Endothelial cell (in vitro differentiated cells): ENCODE measurements at regions not wholly inside any gene's neighbourhood (a gene's known extent, or its start where the extent isn't known, plus 50 kb on each side); places are given as distances from the start of the nearest gene placed in this dataset.

Experiments used
- DNase-seq: peaks from one replicate; pipeline ENCODE4 v3.0.0; 2021; ENCODE audit warnings: low spot score
- H3K27ac Mint-ChIP-seq: one replicate; pipeline ENCODE4 v1.8.0; 2021; ENCODE audit warnings: mixed read lengths, inconsistent platforms; ENCODE audit not compliant: unreplicated experiment
- H3K27me3 Mint-ChIP-seq: one replicate; pipeline ENCODE4 v1.8.0; 2021; ENCODE audit warnings: mild to moderate bottlenecking, moderate library complexity, mixed read lengths, inconsistent platforms; ENCODE audit not compliant: unreplicated experiment
- H3K36me3 Mint-ChIP-seq: one replicate; pipeline ENCODE4 v1.8.0; 2021; ENCODE audit warnings: mild to moderate bottlenecking, low read depth, mixed read lengths, inconsistent platforms; ENCODE audit not compliant: unreplicated experiment
- H3K4me1 Mint-ChIP-seq: one replicate; pipeline ENCODE4 v1.8.0; 2021; ENCODE audit warnings: mild to moderate bottlenecking, mixed read lengths, inconsistent platforms; ENCODE audit not compliant: unreplicated experiment
- H3K4me3 Mint-ChIP-seq: one replicate; pipeline ENCODE4 v1.8.0; 2021; ENCODE audit warnings: mild to moderate bottlenecking, mixed read lengths, inconsistent platforms; ENCODE audit not compliant: unreplicated experiment
- H3K9me3 Mint-ChIP-seq: one replicate; pipeline ENCODE4 v1.8.0; 2021; ENCODE audit warnings: mixed read lengths, inconsistent platforms; ENCODE audit not compliant: unreplicated experiment
- TF ChIP-seq, protein P1 (sequence below): fragments of 200-600 bp; sonication (generic); IDR thresholded peaks from one replicate; pipeline ENCODE4 v1.5.0; 2021; ENCODE audit warnings: antibody characterized with exemption; ENCODE audit not compliant: unreplicated experiment

DNA sequence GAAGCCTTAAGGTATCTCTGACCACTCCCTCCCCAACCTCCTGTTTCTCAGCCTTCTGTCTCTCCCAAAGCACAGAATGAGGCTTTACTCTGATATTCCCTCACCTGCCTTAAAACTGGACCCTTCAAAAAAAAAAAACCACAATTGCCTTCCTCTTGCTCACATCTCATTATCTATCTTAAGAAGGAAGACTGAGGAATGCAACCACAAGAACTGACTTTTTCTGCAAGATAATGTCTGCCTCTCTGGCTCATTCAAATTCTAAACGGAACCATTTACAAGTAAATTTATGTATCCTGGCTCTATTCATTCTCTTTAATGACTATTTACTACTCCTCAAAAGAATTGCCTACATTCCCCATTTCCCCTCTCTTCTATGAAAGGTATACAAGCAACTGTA lies 545.5 kb upstream of the HTR2C start:
- peaks cover 5% of the 10 kb centered on the region for H3K27me3 Mint-ChIP-seq
- no peaks in the 10 kb centered on the region for H3K9me3 Mint-ChIP-seq
- no peak for DNase-seq
- H3K27ac Mint-ChIP-seq = no peak overlapping the region
- TF ChIP-seq, protein P1, sequence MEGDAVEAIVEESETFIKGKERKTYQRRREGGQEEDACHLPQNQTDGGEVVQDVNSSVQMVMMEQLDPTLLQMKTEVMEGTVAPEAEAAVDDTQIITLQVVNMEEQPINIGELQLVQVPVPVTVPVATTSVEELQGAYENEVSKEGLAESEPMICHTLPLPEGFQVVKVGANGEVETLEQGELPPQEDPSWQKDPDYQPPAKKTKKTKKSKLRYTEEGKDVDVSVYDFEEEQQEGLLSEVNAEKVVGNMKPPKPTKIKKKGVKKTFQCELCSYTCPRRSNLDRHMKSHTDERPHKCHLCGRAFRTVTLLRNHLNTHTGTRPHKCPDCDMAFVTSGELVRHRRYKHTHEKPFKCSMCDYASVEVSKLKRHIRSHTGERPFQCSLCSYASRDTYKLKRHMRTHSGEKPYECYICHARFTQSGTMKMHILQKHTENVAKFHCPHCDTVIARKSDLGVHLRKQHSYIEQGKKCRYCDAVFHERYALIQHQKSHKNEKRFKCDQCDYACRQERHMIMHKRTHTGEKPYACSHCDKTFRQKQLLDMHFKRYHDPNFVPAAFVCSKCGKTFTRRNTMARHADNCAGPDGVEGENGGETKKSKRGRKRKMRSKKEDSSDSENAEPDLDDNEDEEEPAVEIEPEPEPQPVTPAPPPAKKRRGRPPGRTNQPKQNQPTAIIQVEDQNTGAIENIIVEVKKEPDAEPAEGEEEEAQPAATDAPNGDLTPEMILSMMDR = no peak
- H3K36me3 Mint-ChIP-seq = no peaks in the 10 kb centered on the region
- no peak overlapping the region for H3K4me3 Mint-ChIP-seq
- peaks cover 19% of the 10 kb centered on the region for H3K4me1 Mint-ChIP-seq

DNA sequence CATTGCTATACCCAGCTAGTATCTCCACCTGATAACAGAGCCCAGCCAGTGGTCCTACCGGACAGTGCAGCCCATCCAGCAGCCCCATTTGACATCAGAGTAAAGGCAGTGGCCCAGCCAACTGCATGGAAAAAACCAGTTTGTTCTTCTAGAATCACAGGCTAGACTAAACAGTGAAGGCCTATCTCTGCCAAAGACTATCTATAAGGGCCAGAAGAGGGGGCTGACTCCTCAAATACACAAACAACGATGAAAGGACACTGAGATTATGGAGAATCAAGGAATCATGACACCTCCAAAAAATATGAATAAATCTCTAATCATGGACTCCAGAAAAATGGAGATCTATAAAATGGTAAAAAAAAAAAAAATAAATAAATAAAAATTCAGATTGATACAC lies 546.4 kb upstream of the HTR2C start:
- Mint-ChIP-seq H3K4me3 (no peak overlapping the region), H3K27me3 (peaks cover 5% of the 10 kb centered on the region), H3K9me3 (no peaks in the 10 kb centered on the region), H3K27ac (no peak overlapping the region), H3K36me3 (no peaks in the 10 kb centered on the region), H3K4me1 (peaks cover 19% of the 10 kb centered on the region)
- no peak for DNase-seq
- TF ChIP-seq, protein P1 = no peak

DNA sequence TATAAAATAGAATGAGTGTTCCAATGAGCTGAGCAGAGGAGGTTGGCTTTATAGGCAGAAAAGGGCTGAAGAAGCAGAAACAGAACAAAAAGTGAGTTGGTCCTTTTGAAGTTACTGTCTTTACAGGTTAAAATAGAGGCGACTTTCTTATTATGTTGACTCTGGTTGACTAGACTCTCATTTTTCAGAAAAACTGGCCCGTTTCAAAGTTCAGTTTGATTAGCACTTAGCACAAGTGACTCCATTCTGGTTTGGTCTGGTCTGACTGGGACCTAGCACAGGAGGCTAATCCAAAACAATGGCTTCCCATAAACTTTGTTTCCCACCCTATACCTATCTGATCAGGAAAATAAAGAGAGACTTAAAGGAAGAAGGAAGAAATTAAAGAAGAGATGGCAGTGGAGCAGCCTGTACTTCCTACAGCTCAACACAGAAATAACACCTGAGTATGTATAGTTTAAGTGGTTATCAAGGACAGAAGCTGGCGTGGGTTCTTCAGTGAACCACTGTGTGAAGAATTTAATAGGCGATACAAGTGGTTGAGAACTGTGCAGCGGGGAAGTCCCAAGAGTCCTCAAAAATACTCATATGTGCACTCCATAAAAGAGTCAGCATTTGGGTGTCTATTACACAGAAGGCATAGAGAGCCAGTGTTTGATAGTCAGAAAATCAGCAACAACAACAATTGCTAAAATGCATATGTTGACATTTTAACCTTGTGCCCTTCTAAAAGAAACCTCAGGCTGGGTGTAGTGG lies 554.8 kb upstream of the HTR2C start:
- Mint-ChIP-seq H3K4me1 (no peaks in the 10 kb centered on the region), H3K9me3 (no peaks in the 10 kb centered on the region), H3K36me3 (peaks cover 7% of the 10 kb centered on the region), H3K4me3 (no peak overlapping the region), H3K27me3 (no peaks in the 10 kb centered on the region), H3K27ac (no peak overlapping the region)
- no peak for DNase-seq
- TF ChIP-seq, protein P1 = no peak

DNA sequence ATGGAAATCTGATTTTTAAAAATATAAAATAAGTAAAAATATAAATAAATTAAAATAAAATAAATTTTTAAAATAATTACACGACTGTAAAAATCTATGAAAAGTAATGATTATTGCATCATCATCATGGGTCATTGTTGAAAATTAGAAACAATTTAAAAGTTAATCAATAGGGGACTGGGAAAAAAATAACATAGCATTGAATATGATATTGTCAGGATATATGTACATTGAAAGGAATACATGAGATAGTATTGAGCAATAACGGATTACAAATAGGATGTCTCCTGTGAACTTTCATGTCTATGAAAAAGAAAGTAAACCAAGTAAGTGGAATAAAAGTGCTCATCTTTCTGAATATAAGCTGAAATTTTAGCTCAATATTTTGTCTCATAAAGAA lies 566.8 kb upstream of the HTR2C start:
- Mint-ChIP-seq H3K4me1 (no peaks in the 10 kb centered on the region), H3K27me3 (no peaks in the 10 kb centered on the region), H3K4me3 (no peak overlapping the region), H3K9me3 (no peaks in the 10 kb centered on the region), H3K27ac (no peak overlapping the region), H3K36me3 (no peaks in the 10 kb centered on the region)
- no peak for DNase-seq
- TF ChIP-seq, protein P1 = no peak

DNA sequence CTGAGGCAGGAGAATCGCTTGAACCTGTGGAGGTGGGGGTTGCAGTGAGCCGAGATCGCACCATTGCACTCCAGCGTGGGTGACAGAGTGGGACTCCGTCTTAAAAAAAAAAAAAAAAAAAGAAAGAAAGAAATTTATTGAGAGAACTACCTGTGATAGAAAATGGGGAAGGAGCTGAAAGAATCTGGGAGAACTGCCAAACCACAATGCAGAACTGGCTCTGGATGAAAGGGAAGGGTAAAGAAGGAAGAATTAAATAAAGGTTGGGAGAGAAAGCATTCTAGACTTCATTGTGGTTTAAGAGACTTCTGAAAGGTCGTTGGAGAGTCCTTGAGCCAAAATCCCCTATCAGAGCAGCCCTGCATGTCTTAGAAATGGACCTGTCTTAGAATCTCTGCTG lies 567.9 kb upstream of the HTR2C start:
- Mint-ChIP-seq H3K4me1 (no peaks in the 10 kb centered on the region), H3K27ac (no peak overlapping the region), H3K27me3 (no peaks in the 10 kb centered on the region), H3K36me3 (no peaks in the 10 kb centered on the region), H3K4me3 (no peak overlapping the region), H3K9me3 (no peaks in the 10 kb centered on the region)
- TF ChIP-seq, protein P1 = no peak
- DNase-seq = no peak
